ENCODE measurements at regions not wholly inside any gene's neighbourhood (a gene's known extent, or its start where the extent isn't known, plus 50 kb on each side); places are given as distances from the start of the nearest gene placed in this dataset.

GRCh38 chr10:120368338-120368737 is 88.7 kb upstream of the PLPP4 start:
- H3K27me3 Mint-ChIP-seq, result peaks cover 6 to 10% of the 10 kb centered on the region in 2 donors
- H3K4me1 Mint-ChIP-seq (ENCODE audit: low read depth in 2 of 2), result no peaks in the 10 kb centered on the region
- no peaks in the 10 kb centered on the region for H3K9me3 Mint-ChIP-seq
- ATAC-seq (replicated peaks) (no peak), DNase-seq (no peak)
- no peak overlapping the region for H3K4me3 Mint-ChIP-seq
- H3K27ac Mint-ChIP-seq, result no peak overlapping the region
- no peaks in the 10 kb centered on the region for H3K36me3 Mint-ChIP-seq (ENCODE audit: insufficient read depth)

DNA sequence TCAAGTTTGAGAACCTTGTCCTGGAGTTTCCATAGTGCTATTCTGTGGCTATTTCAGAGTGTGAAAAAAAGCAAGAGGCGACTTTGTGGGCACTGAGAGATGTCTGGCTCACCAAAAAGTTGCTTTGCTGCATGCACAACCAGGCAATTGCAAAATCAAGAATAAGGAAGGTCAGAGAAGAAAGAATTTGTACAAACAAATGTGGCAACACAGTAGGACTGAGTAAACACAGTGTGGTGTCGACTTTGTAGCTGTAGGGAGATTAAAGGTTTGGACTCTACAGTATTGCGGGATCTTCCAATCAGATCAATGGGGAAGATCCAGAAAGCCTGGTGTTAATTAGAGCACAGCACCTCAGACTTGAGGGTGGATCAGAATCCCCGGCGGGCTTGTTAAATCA is 88.1 kb upstream of the PLPP4 start:
- Mint-ChIP-seq H3K4me1 (ENCODE audit: low read depth in 2 of 2) (no peaks in the 10 kb centered on the region), H3K27me3 (peaks cover 6 to 10% of the 10 kb centered on the region in 2 donors), H3K27ac (no peak overlapping the region), H3K4me3 (no peak overlapping the region), H3K9me3 (no peaks in the 10 kb centered on the region), H3K36me3 (ENCODE audit: insufficient read depth) (no peaks in the 10 kb centered on the region)
- no peak for DNase-seq
- no peak for ATAC-seq (replicated peaks)

- H3K4me1 Mint-ChIP-seq (ENCODE audit: low read depth in 2 of 2), result no peaks in the 10 kb centered on the region
- DNase-seq, result no peak
- ATAC-seq (replicated peaks), result no peak
- H3K27me3 Mint-ChIP-seq, result peaks cover 6 to 10% of the 10 kb centered on the region in 2 donors
- no peak overlapping the region for H3K4me3 Mint-ChIP-seq
- no peaks in the 10 kb centered on the region for H3K9me3 Mint-ChIP-seq
- no peaks in the 10 kb centered on the region for H3K36me3 Mint-ChIP-seq (ENCODE audit: insufficient read depth)
- no peak overlapping the region for H3K27ac Mint-ChIP-seq
Observed at GRCh38 chr10:120369856-120370276, 87.2 kb upstream of the PLPP4 start.

- ATAC-seq (replicated peaks) (no peak), DNase-seq (no peak)
- Mint-ChIP-seq H3K36me3 (ENCODE audit: insufficient read depth) (no peaks in the 10 kb centered on the region), H3K9me3 (no peaks in the 10 kb centered on the region), H3K27me3 (peaks cover 6 to 10% of the 10 kb centered on the region in 2 donors), H3K27ac (no peak overlapping the region), H3K4me1 (ENCODE audit: low read depth in 2 of 2) (no peaks in the 10 kb centered on the region), H3K4me3 (no peak overlapping the region)
Observed at GRCh38 chr10:120371856-120372255, 85.2 kb upstream of the PLPP4 start.

- ATAC-seq (replicated peaks), result no peak
- DNase-seq, result no peak
- no peak overlapping the region for H3K4me3 Mint-ChIP-seq
- no peaks in the 10 kb centered on the region for H3K4me1 Mint-ChIP-seq (ENCODE audit: low read depth in 2 of 2)
- peaks cover 10 to 14% of the 10 kb centered on the region in 2 donors for H3K27me3 Mint-ChIP-seq
- no peaks in the 10 kb centered on the region for H3K36me3 Mint-ChIP-seq (ENCODE audit: insufficient read depth)
- no peaks in the 10 kb centered on the region for H3K9me3 Mint-ChIP-seq
- no peak overlapping the region for H3K27ac Mint-ChIP-seq
Observed at GRCh38 chr10:120372917-120373316, 84.1 kb upstream of the PLPP4 start.

DNA sequence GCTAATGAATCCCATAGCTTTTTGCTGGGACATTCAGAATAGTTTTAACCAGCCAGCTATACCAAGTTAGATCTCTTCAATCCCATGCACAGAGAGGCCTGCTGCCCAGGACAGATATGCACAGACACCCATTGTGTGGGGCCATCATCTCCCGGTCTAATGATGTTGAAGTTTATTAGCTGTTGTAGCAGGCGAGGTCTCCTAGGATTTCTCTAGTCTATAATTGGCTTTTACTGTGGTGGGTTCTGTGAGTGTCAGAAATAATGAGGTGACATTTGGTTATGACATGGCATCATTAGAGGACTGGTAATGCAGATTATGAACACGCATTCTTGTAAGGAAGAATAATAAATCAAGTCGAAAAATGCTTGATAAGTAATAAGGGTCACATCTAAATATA is 81.4 kb upstream of the PLPP4 start:
- Mint-ChIP-seq H3K27ac (no peak overlapping the region), H3K9me3 (peaks cover 0 to 2% of the 10 kb centered on the region in 2 donors), H3K27me3 (peaks cover 26 to 31% of the 10 kb centered on the region in 2 donors), H3K4me3 (no peak overlapping the region), H3K36me3 (ENCODE audit: insufficient read depth) (no peaks in the 10 kb centered on the region), H3K4me1 (ENCODE audit: low read depth in 2 of 2) (no peaks in the 10 kb centered on the region)
- DNase-seq (no peak), ATAC-seq (replicated peaks) (no peak)

DNA sequence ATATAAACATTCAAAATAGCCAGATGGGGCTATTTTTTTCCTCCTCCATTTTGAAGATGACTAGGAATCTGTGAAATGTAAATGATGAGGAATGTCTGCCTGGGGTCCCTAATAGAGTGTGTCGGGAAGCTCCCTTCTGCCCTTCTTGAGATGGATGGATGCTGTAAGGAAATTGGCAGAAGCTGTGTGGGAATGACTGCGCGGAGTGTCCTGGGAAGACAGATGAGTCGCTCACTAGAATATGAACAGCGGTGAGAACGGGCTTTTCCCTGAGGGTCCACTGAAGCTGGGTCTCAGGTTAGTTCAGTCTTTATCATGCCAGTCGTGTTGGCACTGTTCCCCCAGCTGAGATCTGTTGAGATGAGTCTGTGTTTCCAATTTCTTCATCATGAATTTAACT is 75.1 kb upstream of the PLPP4 start:
- Mint-ChIP-seq H3K9me3 (peaks cover 0 to 2% of the 10 kb centered on the region in 2 donors), H3K27me3 (peaks cover 16 to 24% of the 10 kb centered on the region in 2 donors), H3K4me3 (no peak overlapping the region), H3K36me3 (ENCODE audit: insufficient read depth) (no peaks in the 10 kb centered on the region), H3K27ac (no peak overlapping the region), H3K4me1 (ENCODE audit: low read depth in 2 of 2) (no peaks in the 10 kb centered on the region)
- DNase-seq (no peak), ATAC-seq (replicated peaks) (no peak)

DNA sequence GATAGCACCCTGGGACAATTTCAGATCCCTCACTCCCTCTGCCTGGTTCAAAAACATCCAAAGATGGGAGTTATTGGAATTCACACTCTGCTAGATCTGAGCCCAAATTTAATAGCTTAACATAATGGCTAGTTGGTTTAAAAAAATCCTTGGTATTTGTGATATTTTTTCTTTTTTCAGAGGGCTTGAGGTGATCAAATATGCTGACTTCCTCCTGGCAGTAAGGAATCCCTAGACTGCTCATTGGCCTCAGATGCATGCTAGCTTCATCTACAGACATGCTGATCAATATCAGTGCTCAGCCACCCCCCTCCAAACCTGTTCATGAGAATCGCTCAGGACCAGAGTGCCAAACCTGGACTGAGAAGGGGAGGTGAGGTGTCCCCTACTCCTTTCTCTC is 74.7 kb upstream of the PLPP4 start:
- ATAC-seq (replicated peaks) (no peak), DNase-seq (no peak)
- peaks cover 16 to 24% of the 10 kb centered on the region in 2 donors for H3K27me3 Mint-ChIP-seq
- H3K4me1 Mint-ChIP-seq (ENCODE audit: low read depth in 2 of 2), result no peaks in the 10 kb centered on the region
- no peaks in the 10 kb centered on the region for H3K36me3 Mint-ChIP-seq (ENCODE audit: insufficient read depth)
- no peak overlapping the region for H3K27ac Mint-ChIP-seq
- no peak overlapping the region for H3K4me3 Mint-ChIP-seq
- peaks cover 0 to 2% of the 10 kb centered on the region in 2 donors for H3K9me3 Mint-ChIP-seq

DNA sequence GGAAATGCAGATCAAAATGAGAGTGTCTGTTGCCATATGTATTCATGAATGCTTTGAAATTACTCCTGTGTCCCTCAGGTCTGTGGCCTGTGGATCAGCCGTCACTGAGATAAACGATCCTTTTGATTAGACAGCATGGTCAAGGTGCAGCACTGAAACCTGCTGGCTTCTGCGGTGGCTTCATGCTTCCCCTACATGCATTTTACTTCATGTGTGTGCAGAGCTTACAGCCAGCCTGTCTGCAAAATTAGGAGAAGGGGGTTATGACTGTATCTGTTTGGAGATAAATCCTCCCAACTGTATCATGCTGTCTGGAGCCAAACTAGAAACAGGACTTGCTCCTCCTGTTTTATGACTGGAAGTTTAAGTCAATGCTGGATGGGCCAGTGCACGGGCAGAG is 71.0 kb upstream of the PLPP4 start:
- ATAC-seq (replicated peaks) (no peak), DNase-seq (no peak)
- no peaks in the 10 kb centered on the region for H3K4me1 Mint-ChIP-seq (ENCODE audit: low read depth in 2 of 2)
- no peaks in the 10 kb centered on the region for H3K36me3 Mint-ChIP-seq (ENCODE audit: insufficient read depth)
- H3K27ac Mint-ChIP-seq, result no peak overlapping the region
- no peaks in the 10 kb centered on the region for H3K9me3 Mint-ChIP-seq
- no peak overlapping the region for H3K4me3 Mint-ChIP-seq
- H3K27me3 Mint-ChIP-seq, result no peaks in the 10 kb centered on the region

DNA sequence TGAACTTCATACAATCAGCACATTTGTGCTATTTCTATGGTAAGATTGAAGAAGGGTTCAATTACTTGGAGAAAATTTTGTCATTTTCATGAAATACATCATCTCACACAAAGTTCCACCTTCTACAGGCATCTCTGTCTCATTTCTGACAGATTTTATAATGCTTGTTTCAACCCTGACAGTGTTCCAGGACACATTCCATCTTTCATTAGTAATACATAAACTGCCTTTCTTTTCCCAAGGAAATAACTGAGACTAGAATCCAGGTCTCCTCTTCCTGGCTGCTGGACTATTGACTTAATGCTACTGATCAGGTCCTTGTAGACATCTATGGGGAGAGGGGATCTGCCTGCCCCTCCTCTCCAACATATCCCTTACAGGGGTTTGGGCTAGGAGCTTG is 70.1 kb upstream of the PLPP4 start:
- Mint-ChIP-seq H3K4me3 (no peak overlapping the region), H3K4me1 (ENCODE audit: low read depth in 2 of 2) (no peaks in the 10 kb centered on the region), H3K27me3 (no peaks in the 10 kb centered on the region), H3K36me3 (ENCODE audit: insufficient read depth) (no peaks in the 10 kb centered on the region), H3K9me3 (no peaks in the 10 kb centered on the region), H3K27ac (no peak overlapping the region)
- no peak for DNase-seq
- no peak for ATAC-seq (replicated peaks)

- peaks cover 0 to under 1% of the 10 kb centered on the region in 2 donors for H3K27me3 Mint-ChIP-seq
- DNase-seq (no peak), ATAC-seq (replicated peaks) (no peak)
- H3K36me3 Mint-ChIP-seq (ENCODE audit: insufficient read depth), result no peaks in the 10 kb centered on the region
- H3K4me1 Mint-ChIP-seq (ENCODE audit: low read depth in 2 of 2), result no peaks in the 10 kb centered on the region
- no peak overlapping the region for H3K27ac Mint-ChIP-seq
- no peak overlapping the region for H3K4me3 Mint-ChIP-seq
- H3K9me3 Mint-ChIP-seq, result no peaks in the 10 kb centered on the region
Observed at GRCh38 chr10:120387326-120387725, 69.7 kb upstream of the PLPP4 start.

DNA sequence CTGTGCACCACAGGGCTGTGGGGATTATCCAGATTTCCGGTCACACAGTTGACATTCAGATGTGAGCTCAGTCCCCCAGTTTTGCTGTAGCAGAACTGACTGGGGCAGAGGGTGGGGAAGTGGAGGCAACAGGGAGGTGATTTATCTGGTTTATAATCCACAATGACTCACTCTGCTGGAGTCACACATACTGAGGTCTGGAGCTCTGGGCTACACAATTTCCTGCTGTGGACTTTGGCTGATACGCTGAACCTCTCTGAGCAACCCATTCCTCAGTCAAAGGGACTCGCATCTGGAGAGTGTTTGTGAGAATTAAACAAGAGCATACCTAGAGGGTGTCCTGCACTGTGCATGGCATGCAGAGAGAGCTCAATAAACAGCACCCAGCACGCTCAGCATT is 64.8 kb upstream of the PLPP4 start:
- no peak overlapping the region for H3K4me3 Mint-ChIP-seq
- H3K9me3 Mint-ChIP-seq, result no peaks in the 10 kb centered on the region
- H3K27me3 Mint-ChIP-seq, result peaks cover 24 to 25% of the 10 kb centered on the region in 2 donors
- no peak for ATAC-seq (replicated peaks)
- DNase-seq, result no peak
- H3K4me1 Mint-ChIP-seq (ENCODE audit: low read depth in 2 of 2), result peaks cover 0 to 9% of the 10 kb centered on the region in 2 donors
- no peak overlapping the region for H3K27ac Mint-ChIP-seq
- H3K36me3 Mint-ChIP-seq (ENCODE audit: insufficient read depth), result no peaks in the 10 kb centered on the region

DNA sequence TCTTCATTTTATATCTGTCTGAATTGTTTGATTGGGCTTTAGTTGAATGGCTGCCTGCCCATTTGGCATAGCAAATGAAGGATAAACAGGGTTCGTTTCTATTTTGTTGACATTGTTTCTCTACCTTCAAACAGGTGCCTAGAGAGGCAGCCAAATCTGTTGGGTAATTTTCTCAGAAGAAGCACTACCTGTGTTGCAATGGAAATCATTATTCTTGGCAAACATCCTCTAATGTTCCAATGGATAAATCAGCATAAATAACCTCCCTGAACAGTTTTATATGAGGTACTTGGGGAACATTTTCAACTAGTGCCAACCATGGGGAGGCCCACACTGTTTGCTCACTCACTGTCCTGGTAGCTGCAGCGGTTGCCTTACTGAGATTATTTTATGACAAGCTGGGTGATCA is 64.4 kb upstream of the PLPP4 start:
- peaks cover 24 to 25% of the 10 kb centered on the region in 2 donors for H3K27me3 Mint-ChIP-seq
- no peak overlapping the region for H3K4me3 Mint-ChIP-seq
- H3K36me3 Mint-ChIP-seq (ENCODE audit: insufficient read depth), result no peaks in the 10 kb centered on the region
- DNase-seq, result no peak
- H3K27ac Mint-ChIP-seq, result no peak overlapping the region
- no peak for ATAC-seq (replicated peaks)
- H3K9me3 Mint-ChIP-seq, result no peaks in the 10 kb centered on the region
- H3K4me1 Mint-ChIP-seq (ENCODE audit: low read depth in 2 of 2), result peaks cover 0 to 9% of the 10 kb centered on the region in 2 donors

DNA sequence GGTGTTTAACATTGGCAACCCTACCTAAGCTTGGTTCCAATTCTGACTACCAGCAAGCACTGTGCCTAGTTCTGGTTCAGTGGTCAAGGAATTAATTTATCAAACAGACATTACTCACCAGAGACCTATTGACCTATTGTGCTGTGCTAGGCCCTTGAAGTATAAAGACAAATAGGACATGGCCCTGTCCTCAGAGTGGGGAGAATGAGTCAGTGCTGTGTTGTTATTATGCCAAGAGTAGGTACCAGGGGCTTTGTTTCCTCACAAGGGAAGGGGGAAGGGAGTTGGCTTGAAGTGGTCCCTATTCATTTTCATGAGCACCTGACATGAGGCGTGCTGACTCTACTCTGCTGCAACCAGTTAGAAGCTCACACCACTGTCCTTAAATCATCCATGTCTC is 62.6 kb upstream of the PLPP4 start:
- Mint-ChIP-seq H3K36me3 (ENCODE audit: insufficient read depth) (no peaks in the 10 kb centered on the region), H3K4me3 (no peak overlapping the region), H3K27ac (no peak overlapping the region), H3K9me3 (no peaks in the 10 kb centered on the region), H3K4me1 (ENCODE audit: low read depth in 2 of 2) (peaks cover 0 to 9% of the 10 kb centered on the region in 2 donors), H3K27me3 (peaks cover 24 to 25% of the 10 kb centered on the region in 2 donors)
- DNase-seq, result no peak
- no peak for ATAC-seq (replicated peaks)

GRCh38 chr10:120396228-120396627 is 60.8 kb upstream of the PLPP4 start:
- DNase-seq (no peak), ATAC-seq (replicated peaks) (no peak)
- Mint-ChIP-seq H3K4me3 (no peak overlapping the region), H3K9me3 (no peaks in the 10 kb centered on the region), H3K4me1 (ENCODE audit: low read depth in 2 of 2) (peaks cover 0 to 9% of the 10 kb centered on the region in 2 donors), H3K27me3 (peaks cover 24 to 25% of the 10 kb centered on the region in 2 donors), H3K27ac (no peak overlapping the region), H3K36me3 (ENCODE audit: insufficient read depth) (no peaks in the 10 kb centered on the region)

All from effector memory CD8-positive, alpha-beta T cell (primary cell).